SK-N-MC (cell line): ENCODE measurements at regions not wholly inside any gene's neighbourhood (a gene's known extent, or its start where the extent isn't known, plus 50 kb on each side); places are given as distances from the start of the nearest gene placed in this dataset.
"Not testable (repeated sequence)": the region's sequence is repeated elsewhere in the genome, so short reads cannot be mapped to it uniquely, and the experiment has no call there.

ENCODE experiments used
- DNase-seq: peaks from one replicate; pipeline ENCODE4 v3.0.0-alpha.2; 2011; ENCODE audit warnings: low read depth, low spot score
- H3K27ac ChIP-seq: fragments of 200-600 bp; sonication (generic); 2 replicates; pipeline ENCODE4 v1.5.1; 2016; ENCODE audit warnings: mixed run types
- H3K36me3 ChIP-seq: fragments of 200-600 bp; sonication (generic); 2 replicates; pipeline ENCODE4 v1.6.1; 2017; ENCODE audit warnings: antibody characterized with exemption, low read length, mixed read lengths; ENCODE audit not compliant: insufficient read depth
- H3K4me3 ChIP-seq: fragments of 200-600 bp; sonication (generic); 2 replicates; pipeline ENCODE4 v1.5.1; 2016
- H3K9ac ChIP-seq: fragments of 200-600 bp; sonication (generic); 2 replicates; pipeline ENCODE4 v1.8.0; 2017; ENCODE audit warnings: mixed run types, mixed read lengths; ENCODE audit not compliant: insufficient read length
- H3K9me3 ChIP-seq: fragments of 200-600 bp; sonication (generic); 2 replicates; pipeline ENCODE4 v1.6.1; 2017; ENCODE audit warnings: low read depth, mild to moderate bottlenecking, antibody characterized with exemption, low read length, moderate library complexity, mixed read lengths
- EZH2 ChIP-seq: fragments of 200-600 bp; sonication (generic); IDR thresholded peaks from one replicate; pipeline ENCODE4 v1.6.1; 2017; ENCODE audit warnings: antibody characterized with exemption
- FOXP2 ChIP-seq: optimal IDR thresholded peaks from 2 replicates; pipeline ENCODE3; 2011; ENCODE audit warnings: mild to moderate bottlenecking, moderate library complexity; ENCODE audit not compliant: insufficient read depth; ENCODE audit errors: extremely low read length, control extremely low read depth
- POLR2AphosphoS5 ChIP-seq: IDR thresholded peaks from 2 replicates; pipeline ENCODE4 v1.6.1; 2012; ENCODE audit warnings: mild to moderate bottlenecking, low read depth, low read length, borderline replicate concordance

- no peak for TF ChIP-seq POLR2AphosphoS5
- no peak for TF ChIP-seq EZH2
- TF ChIP-seq FOXP2: no peak
- H3K36me3 ChIP-seq: no peaks in the 10 kb centered on the region
- no peaks in the 10 kb centered on the region for H3K9me3 ChIP-seq
- DNase-seq: no peak
- no peak overlapping the region for H3K4me3 ChIP-seq
- H3K9ac ChIP-seq: no peak overlapping the region
- no peak overlapping the region for H3K27ac ChIP-seq
Observed at GRCh38 chr20:12575352-12576095, 433.2 kb upstream of the SPTLC3 start.

DNA sequence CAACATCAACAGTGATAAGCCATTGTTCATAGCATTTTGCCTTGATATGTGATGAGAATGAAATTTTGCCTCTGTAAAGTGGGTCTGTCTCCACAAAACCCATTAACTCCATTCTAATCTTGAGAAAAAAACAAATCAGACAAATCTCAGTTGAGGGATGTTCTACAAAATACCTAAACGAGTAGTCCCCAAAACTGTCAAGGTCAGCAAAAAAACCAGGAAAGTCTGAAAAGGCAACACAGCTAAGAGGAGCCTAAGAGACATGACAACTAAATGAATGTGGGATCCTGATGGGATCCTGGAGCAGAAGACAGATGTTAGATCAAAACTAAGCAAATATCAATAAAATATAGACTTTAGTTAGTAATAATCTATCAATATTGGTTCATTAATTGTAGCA lies 431.6 kb upstream of the SPTLC3 start:
- no peak for TF ChIP-seq EZH2
- TF ChIP-seq FOXP2: no peak
- no peak for TF ChIP-seq POLR2AphosphoS5
- H3K4me3 ChIP-seq: no peak overlapping the region
- no peak for DNase-seq

DNA sequence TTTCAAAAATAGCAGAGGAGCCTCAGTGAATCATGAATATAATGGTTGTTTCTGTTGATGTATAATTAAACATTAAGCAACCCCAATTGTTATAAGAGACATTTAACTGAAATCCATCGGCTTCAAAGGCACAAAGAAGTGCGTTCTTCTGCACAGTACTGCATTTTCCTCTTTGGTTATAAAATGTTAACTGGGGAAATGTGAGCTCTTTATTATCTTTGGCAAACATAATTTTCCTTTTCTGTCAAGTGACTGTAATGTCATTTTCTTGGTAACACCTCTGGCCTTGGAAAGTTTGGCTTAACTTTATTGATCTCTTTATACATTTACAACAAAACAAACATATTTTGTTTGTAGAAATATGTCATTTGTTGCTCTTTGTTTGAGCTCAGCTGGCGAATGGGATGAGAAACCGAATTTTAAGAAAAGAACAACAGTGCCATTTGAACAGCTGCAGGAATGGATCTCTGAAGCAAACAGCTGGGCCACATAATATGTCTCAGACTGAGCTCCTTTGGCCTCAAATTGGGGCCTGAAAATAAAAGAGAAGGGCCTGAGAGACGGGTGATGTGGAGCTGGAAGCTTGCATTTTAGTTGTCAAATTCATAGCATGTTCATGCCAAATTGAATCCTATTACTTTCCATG lies 427.0 kb upstream of the SPTLC3 start:
- H3K4me3 ChIP-seq: no peak overlapping the region
- H3K36me3 ChIP-seq: no peaks in the 10 kb centered on the region
- H3K9me3 ChIP-seq: no peaks in the 10 kb centered on the region
- DNase-seq: no peak
- no peak overlapping the region for H3K9ac ChIP-seq
- no peak overlapping the region for H3K27ac ChIP-seq
- TF ChIP-seq EZH2 (no peak), POLR2AphosphoS5 (no peak), FOXP2 (no peak)

More for the DNA sequence above, 431.6 kb upstream of the SPTLC3 start:
- Histone ChIP-seq H3K9ac (no peak overlapping the region), H3K9me3 (no peaks in the 10 kb centered on the region), H3K36me3 (no peaks in the 10 kb centered on the region), H3K27ac (no peak overlapping the region)

GRCh38 chr20:12582710-12583109 lies 426.1 kb upstream of the SPTLC3 start:
- not testable (repeated sequence) for H3K4me3 ChIP-seq, DNase-seq, H3K9me3 ChIP-seq, H3K9ac ChIP-seq, H3K36me3 ChIP-seq, H3K27ac ChIP-seq

- DNase-seq: no peak
- Histone ChIP-seq H3K4me3 (no peak overlapping the region), H3K9me3 (no peaks in the 10 kb centered on the region), H3K9ac (no peak overlapping the region), H3K36me3 (no peaks in the 10 kb centered on the region), H3K27ac (no peak overlapping the region)
- TF ChIP-seq FOXP2: no peak
- TF ChIP-seq EZH2: no peak
- no peak for TF ChIP-seq POLR2AphosphoS5
Observed at GRCh38 chr20:12591949-12592470, 416.8 kb upstream of the SPTLC3 start.

DNA sequence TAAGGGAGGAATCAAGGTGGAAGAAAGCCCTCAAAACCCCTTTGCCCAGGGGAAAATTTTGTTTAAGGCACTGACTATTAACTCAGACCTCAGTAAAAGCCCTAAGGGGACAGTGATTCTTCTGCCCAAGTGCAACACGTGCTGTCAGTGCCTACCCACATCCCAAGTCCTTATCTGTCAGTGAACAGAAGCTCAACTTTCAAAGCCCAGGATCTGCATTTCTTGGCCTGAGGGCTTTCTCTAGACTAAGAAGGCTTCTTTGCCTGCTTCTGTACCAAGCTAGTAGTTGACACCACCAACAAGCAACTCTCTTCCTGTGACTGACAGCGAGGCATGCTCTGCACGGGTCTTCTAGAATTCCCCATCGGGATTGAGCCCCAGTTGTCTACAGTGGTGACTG lies 416.0 kb upstream of the SPTLC3 start:
- no peak for TF ChIP-seq FOXP2
- no peak for TF ChIP-seq EZH2
- no peak for TF ChIP-seq POLR2AphosphoS5
- H3K9me3 ChIP-seq: no peaks in the 10 kb centered on the region
- no peak overlapping the region for H3K4me3 ChIP-seq
- H3K27ac ChIP-seq: no peak overlapping the region
- no peak for DNase-seq
- no peaks in the 10 kb centered on the region for H3K36me3 ChIP-seq
- no peak overlapping the region for H3K9ac ChIP-seq

DNA sequence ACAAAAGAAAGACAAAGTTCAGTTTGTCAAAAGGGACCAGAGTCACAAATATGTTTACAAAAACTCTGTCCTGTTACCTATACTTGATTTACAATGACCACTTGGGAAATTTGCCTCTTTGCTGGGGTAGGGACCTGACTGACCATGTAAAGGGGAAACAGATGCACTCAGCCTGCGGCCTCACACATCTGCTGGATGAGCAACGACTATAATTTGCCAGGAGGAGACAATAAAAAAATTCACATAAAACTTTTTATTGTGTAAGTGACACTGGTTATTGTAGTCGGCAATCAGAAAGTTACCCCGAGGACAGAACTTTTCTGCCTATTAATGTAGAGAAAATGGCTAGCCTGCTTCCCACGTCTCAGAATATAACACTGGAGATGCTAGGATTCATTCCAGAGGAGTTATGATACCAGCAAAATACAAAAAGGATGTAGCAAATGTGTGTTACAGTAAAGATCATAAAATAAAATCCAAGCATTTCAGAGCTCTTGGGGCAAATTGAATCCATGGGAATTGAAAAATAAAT lies 415.4 kb upstream of the SPTLC3 start:
- Histone ChIP-seq H3K36me3 (no peaks in the 10 kb centered on the region), H3K27ac (no peak overlapping the region), H3K9ac (no peak overlapping the region), H3K9me3 (no peaks in the 10 kb centered on the region), H3K4me3 (no peak overlapping the region)
- no peak for TF ChIP-seq POLR2AphosphoS5
- TF ChIP-seq EZH2: no peak
- TF ChIP-seq FOXP2: no peak
- DNase-seq: no peak

GRCh38 chr20:12594410-12595088 lies 414.2 kb upstream of the SPTLC3 start:
- Histone ChIP-seq H3K4me3 (no peak overlapping the region), H3K27ac (no peak overlapping the region), H3K9ac (no peak overlapping the region), H3K36me3 (no peaks in the 10 kb centered on the region), H3K9me3 (no peaks in the 10 kb centered on the region)
- TF ChIP-seq EZH2 (no peak), POLR2AphosphoS5 (no peak), FOXP2 (no peak)
- no peak for DNase-seq
